ENCODE measurements at regions not wholly inside any gene's neighbourhood (a gene's known extent, or its start where the extent isn't known, plus 50 kb on each side); places are given as distances from the start of the nearest gene placed in this dataset.

DNA sequence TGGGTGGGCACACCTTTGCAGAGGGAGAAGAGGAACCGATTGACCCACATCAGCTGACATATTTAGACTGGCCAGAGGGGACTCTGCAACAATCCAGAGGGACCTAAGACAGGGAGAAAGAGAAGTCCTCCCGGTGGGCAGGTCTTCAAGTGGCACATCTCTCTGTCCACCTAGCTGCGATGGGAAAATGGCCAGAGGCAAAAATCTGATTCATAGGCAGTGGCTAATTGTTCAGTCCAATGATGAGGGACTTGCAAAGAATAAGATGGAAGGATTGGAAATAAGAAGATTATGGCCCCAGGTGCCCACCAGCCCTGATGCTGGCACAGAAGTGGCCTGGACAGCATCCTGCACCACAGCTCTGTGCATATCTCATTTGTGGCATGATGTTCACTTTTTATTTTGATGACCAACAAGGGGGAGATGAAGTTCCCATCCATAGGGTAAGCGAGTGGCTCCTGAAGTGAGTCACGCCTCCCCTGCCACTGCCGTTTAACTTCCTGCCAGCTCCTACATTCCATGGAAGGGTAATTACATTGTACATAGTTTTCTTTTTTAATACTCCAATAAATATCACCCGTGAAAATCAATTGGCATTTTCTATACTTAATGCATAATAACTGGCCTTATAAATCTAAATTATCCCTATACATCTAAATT lies 659.6 kb downstream of the MATN1 start:
- Mint-ChIP-seq H3K4me1 (ENCODE audit: low read depth) (no peaks in the 10 kb centered on the region), H3K27me3 (ENCODE audit: low read depth) (peaks cover under 1% of the 10 kb centered on the region), H3K9me3 (no peaks in the 10 kb centered on the region), H3K4me3 (no peak overlapping the region), H3K36me3 (ENCODE audit: insufficient read depth) (no peaks in the 10 kb centered on the region)
- DNase-seq (no peak), ATAC-seq (no peak)

- H3K27me3 Mint-ChIP-seq (ENCODE audit: low read depth), result peaks cover 8% of the 10 kb centered on the region
- DNase-seq, result no peak
Measured at GRCh38 chr1:30061292-30062220, 661.8 kb downstream of the MATN1 start.

GRCh38 chr1:30060738-30061137 lies 662.6 kb downstream of the MATN1 start:
- peaks cover 9% of the 10 kb centered on the region for H3K27me3 Mint-ChIP-seq (ENCODE audit: low read depth)
- no peaks in the 10 kb centered on the region for H3K36me3 Mint-ChIP-seq (ENCODE audit: insufficient read depth)
- no peaks in the 10 kb centered on the region for H3K9me3 Mint-ChIP-seq
- H3K4me3 Mint-ChIP-seq, result no peak overlapping the region
- DNase-seq (no peak), ATAC-seq (no peak)
- no peaks in the 10 kb centered on the region for H3K4me1 Mint-ChIP-seq (ENCODE audit: low read depth)

More at GRCh38 chr1:30061292-30062220, 661.8 kb downstream of the MATN1 start:
- H3K4me1 Mint-ChIP-seq (ENCODE audit: low read depth), result no peaks in the 10 kb centered on the region
- H3K4me3 Mint-ChIP-seq, result no peak overlapping the region
- no peaks in the 10 kb centered on the region for H3K9me3 Mint-ChIP-seq
- no peaks in the 10 kb centered on the region for H3K36me3 Mint-ChIP-seq (ENCODE audit: insufficient read depth)
- no peak for ATAC-seq

GRCh38 chr1:30058970-30059369 lies 664.4 kb downstream of the MATN1 start:
- Mint-ChIP-seq H3K4me3 (no peak overlapping the region), H3K4me1 (ENCODE audit: low read depth) (no peaks in the 10 kb centered on the region), H3K9me3 (no peaks in the 10 kb centered on the region), H3K36me3 (ENCODE audit: insufficient read depth) (no peaks in the 10 kb centered on the region), H3K27me3 (ENCODE audit: low read depth) (peaks cover 9% of the 10 kb centered on the region)
- DNase-seq (no peak), ATAC-seq (no peak)

DNA sequence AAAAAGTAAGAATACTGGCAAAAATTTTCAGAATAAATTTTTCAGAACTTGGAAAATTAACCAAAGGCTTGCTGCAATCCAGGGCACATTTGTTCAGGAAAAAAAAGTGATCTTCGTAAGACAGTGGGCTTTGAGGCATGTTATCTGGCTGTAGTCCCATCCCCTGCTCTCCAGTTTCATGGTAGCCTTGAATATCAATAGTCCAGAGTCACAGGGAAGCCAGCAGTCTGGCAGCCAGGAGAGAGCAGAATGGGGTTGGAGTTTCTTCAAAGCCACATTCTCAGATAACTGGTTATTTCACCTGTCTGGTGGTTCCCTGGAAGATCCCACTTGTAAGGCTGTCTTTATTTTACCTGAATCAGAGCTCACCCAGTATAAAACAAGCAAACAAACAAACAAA lies 669.3 kb downstream of the MATN1 start:
- no peaks in the 10 kb centered on the region for H3K36me3 Mint-ChIP-seq (ENCODE audit: insufficient read depth)
- no peaks in the 10 kb centered on the region for H3K9me3 Mint-ChIP-seq
- peaks cover 26% of the 10 kb centered on the region for H3K27me3 Mint-ChIP-seq (ENCODE audit: low read depth)
- H3K4me3 Mint-ChIP-seq, result no peak overlapping the region
- ATAC-seq, result no peak
- no peak for DNase-seq
- no peaks in the 10 kb centered on the region for H3K4me1 Mint-ChIP-seq (ENCODE audit: low read depth)

DNA sequence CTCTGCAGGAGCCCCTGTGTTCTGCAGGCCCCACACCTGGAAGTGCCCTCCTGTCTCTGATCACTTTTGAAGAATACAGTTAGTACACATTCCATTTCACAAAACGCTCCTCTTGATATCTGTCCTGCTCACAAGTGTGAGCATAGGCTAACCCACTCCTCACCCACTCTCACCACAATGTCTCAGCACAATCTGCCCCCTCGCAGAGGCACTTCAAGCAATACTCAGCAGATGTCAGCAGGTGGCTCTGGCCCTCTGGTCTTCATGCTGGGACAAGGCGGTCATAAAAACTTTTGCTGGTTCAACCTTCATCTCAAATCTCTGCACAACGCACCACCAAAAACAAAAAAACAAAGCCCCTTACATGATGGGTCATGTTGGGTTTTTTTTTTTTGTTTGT lies 671.2 kb downstream of the MATN1 start:
- DNase-seq, result no peak
- no peaks in the 10 kb centered on the region for H3K4me1 Mint-ChIP-seq (ENCODE audit: low read depth)
- H3K9me3 Mint-ChIP-seq, result no peaks in the 10 kb centered on the region
- no peak overlapping the region for H3K4me3 Mint-ChIP-seq
- H3K36me3 Mint-ChIP-seq (ENCODE audit: insufficient read depth), result no peaks in the 10 kb centered on the region
- no peak for ATAC-seq
- H3K27me3 Mint-ChIP-seq (ENCODE audit: low read depth), result peaks cover 24% of the 10 kb centered on the region

- Mint-ChIP-seq H3K9me3 (no peaks in the 10 kb centered on the region), H3K4me1 (ENCODE audit: low read depth) (no peaks in the 10 kb centered on the region), H3K4me3 (no peak overlapping the region), H3K36me3 (ENCODE audit: insufficient read depth) (no peaks in the 10 kb centered on the region), H3K27me3 (ENCODE audit: low read depth) (peaks cover 22% of the 10 kb centered on the region)
- DNase-seq (no peak), ATAC-seq (no peak)
Measured at GRCh38 chr1:30051777-30052176, 671.6 kb downstream of the MATN1 start.

GRCh38 chr1:30049748-30050296 lies 673.6 kb downstream of the MATN1 start:
- no peaks in the 10 kb centered on the region for H3K36me3 Mint-ChIP-seq (ENCODE audit: insufficient read depth)
- no peaks in the 10 kb centered on the region for H3K9me3 Mint-ChIP-seq
- DNase-seq, result no peak
- H3K4me1 Mint-ChIP-seq (ENCODE audit: low read depth), result no peaks in the 10 kb centered on the region
- ATAC-seq, result no peak
- H3K27me3 Mint-ChIP-seq (ENCODE audit: low read depth), result peaks cover 27% of the 10 kb centered on the region
- no peak overlapping the region for H3K4me3 Mint-ChIP-seq

DNA sequence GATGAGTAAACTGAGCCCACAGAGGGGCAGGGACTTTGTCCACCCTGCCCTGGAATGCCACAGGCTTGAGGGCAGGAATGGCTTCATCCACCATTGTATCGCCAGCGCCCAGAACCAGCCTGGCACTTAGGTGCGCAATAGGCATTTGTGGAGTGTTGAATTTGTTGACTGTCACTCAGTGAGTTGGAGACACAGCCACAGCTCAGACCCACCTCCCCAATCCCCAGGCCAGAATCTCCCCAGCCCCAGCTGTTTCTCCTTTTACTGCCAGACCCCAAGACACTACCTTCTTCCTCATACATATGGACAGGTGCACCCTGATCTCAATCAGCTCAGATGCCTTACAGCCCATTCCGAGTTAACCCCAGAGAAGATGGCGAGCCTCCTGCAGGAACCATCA lies 674.5 kb downstream of the MATN1 start:
- DNase-seq (no peak), ATAC-seq (no peak)
- Mint-ChIP-seq H3K4me3 (no peak overlapping the region), H3K36me3 (ENCODE audit: insufficient read depth) (no peaks in the 10 kb centered on the region), H3K4me1 (ENCODE audit: low read depth) (peaks cover 4% of the 10 kb centered on the region), H3K27me3 (ENCODE audit: low read depth) (peaks cover 28% of the 10 kb centered on the region), H3K9me3 (no peaks in the 10 kb centered on the region)

DNA sequence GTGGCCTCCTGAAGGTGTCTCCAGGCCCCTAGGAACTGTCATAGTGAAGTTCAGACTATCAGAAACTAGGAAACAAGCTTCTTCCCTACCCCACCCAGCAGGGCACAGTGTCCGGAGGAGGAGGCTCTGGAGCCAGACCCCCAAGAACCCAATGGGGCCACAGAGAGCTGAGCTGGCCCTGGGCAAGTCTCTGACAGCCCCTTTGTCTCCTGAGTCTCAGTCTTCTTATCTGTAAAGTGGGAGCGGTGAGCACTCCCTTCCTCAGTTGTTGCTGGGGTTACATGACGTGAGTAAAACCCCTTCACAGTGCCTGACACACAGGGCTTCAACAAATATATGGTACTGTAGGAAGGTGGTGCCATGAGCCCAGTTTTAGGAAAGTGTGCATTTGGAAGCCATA lies 675.8 kb downstream of the MATN1 start:
- DNase-seq, result no peak
- H3K36me3 Mint-ChIP-seq (ENCODE audit: insufficient read depth), result no peaks in the 10 kb centered on the region
- peaks cover 18% of the 10 kb centered on the region for H3K27me3 Mint-ChIP-seq (ENCODE audit: low read depth)
- no peak for ATAC-seq
- no peak overlapping the region for H3K4me3 Mint-ChIP-seq
- peaks cover 5% of the 10 kb centered on the region for H3K4me1 Mint-ChIP-seq (ENCODE audit: low read depth)
- no peaks in the 10 kb centered on the region for H3K9me3 Mint-ChIP-seq

DNA sequence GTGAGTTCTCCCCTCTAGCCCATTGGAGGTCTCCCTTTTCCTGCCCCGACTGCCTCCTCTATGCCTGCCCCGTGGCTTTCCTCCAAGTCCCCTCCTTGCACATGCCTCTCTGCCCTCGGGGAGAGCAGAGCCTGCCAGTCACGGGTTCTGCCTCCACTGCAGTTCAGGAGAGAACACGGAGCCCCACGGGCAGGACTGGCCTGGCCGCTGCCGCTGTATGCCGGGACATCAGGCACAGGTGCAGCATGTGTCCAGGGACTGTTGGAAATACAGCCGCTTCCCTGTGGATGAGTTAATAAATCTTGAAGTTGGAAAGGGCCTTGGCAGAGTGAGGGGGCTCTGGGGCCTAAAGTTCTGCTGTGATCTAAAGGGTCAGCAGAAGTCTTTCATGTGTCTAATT lies 676.6 kb downstream of the MATN1 start:
- no peaks in the 10 kb centered on the region for H3K36me3 Mint-ChIP-seq (ENCODE audit: insufficient read depth)
- DNase-seq (no peak), ATAC-seq (no peak)
- H3K9me3 Mint-ChIP-seq, result no peaks in the 10 kb centered on the region
- peaks cover 18% of the 10 kb centered on the region for H3K27me3 Mint-ChIP-seq (ENCODE audit: low read depth)
- H3K4me1 Mint-ChIP-seq (ENCODE audit: low read depth), result peaks cover 5% of the 10 kb centered on the region
- H3K4me3 Mint-ChIP-seq, result no peak overlapping the region

DNA sequence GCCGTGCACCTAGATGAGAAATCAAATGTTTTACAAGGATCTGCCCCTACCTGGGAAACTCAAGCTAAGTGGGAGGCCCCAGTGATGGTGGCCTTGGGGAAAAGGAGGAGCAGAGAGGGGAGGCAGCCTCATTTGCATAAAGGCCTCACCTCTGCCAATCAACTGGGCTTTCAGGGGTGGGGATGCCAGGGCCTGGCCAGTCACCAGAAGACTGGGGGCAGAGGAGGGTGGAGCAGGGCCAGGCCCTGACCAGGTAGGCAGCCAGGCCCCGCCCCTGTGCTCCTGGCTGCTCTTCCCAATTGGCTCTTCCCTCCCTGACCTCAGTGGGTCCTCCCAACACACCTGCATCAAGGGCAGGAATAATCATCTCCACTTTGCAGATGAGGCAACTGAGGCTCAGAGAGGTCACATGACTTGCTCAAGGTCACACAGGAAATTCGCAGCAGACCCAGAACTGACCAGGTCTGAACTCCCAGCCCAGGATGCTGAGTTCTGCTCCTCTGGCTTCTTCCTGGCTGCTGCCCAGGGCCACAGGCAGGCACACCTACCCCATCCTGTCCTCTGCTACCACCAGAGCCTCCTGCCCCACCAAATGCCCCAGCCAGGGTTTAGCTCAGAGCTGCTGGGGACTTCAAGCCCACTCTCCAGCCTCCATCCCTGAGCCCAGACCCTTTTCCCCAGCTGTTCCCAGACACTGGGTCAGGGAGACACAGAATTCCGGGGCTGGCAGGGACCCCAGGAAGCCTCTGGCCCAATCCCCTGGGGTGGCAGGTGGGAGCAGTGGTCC lies 677.9 kb downstream of the MATN1 start:
- ATAC-seq (no peak), DNase-seq (no peak)
- peaks cover 5% of the 10 kb centered on the region for H3K4me1 Mint-ChIP-seq (ENCODE audit: low read depth)
- H3K36me3 Mint-ChIP-seq (ENCODE audit: insufficient read depth), result no peaks in the 10 kb centered on the region
- H3K4me3 Mint-ChIP-seq, result no peak overlapping the region
- peaks cover 16% of the 10 kb centered on the region for H3K27me3 Mint-ChIP-seq (ENCODE audit: low read depth)
- no peaks in the 10 kb centered on the region for H3K9me3 Mint-ChIP-seq

GRCh38 chr1:30044656-30045144 lies 678.7 kb downstream of the MATN1 start:
- H3K9me3 Mint-ChIP-seq, result no peaks in the 10 kb centered on the region
- H3K27me3 Mint-ChIP-seq (ENCODE audit: low read depth), result peaks cover 19% of the 10 kb centered on the region
- H3K4me1 Mint-ChIP-seq (ENCODE audit: low read depth), result peaks cover 5% of the 10 kb centered on the region
- no peak for DNase-seq
- ATAC-seq, result no peak
- no peak overlapping the region for H3K4me3 Mint-ChIP-seq
- no peaks in the 10 kb centered on the region for H3K36me3 Mint-ChIP-seq (ENCODE audit: insufficient read depth)

DNA sequence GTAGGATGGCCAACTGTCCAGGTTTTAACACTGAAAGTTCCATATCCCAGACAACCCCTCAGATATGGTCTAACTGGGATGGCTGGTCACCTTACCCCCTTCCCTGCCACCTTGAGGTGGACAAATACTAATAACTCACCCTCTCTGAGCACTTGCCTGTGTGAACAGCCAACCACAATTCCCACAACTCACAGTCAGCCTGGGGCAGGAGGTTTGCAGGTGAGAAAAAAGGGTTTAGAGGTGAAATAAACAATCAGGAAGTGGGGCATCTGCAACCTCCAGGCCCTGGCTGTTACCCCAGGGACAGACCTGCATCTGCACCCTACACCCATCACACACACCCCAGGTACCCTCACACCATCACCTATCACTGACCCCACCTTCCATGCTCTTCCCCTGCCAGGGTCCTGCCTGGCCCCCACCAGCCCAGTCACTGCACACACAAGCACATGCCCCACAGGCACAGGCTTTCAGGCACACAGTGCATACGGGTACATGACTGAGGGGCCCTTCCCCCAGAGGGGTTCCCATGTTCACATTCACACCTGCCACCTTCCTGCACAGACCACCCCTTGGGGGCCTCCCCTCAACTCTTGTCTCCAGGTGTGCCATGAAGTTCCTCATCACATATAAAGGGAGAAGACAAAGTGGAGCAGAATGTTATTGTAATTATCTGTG lies 679.5 kb downstream of the MATN1 start:
- Mint-ChIP-seq H3K4me3 (no peak overlapping the region), H3K9me3 (no peaks in the 10 kb centered on the region), H3K27me3 (ENCODE audit: low read depth) (peaks cover 22% of the 10 kb centered on the region), H3K4me1 (ENCODE audit: low read depth) (peaks cover 5% of the 10 kb centered on the region), H3K36me3 (ENCODE audit: insufficient read depth) (no peaks in the 10 kb centered on the region)
- DNase-seq, result no peak
- ATAC-seq, result no peak

Data from activated T-cell treated with anti-CD3 and anti-CD28 coated beads, Interleukin-2, amount 50 U/mL, for 4 hours (primary cell).